Ishikawa (cell line): ENCODE measurements at regions not wholly inside any gene's neighbourhood (a gene's known extent, or its start where the extent isn't known, plus 50 kb on each side); places are given as distances from the start of the nearest gene placed in this dataset.

Experiments used
- REST ChIP-seq: IDR thresholded peaks from 2 replicates; pipeline ENCODE4 v1.6.1; 2012; ENCODE audit warnings: low read depth, mild to moderate bottlenecking
- YY1 ChIP-seq: IDR thresholded peaks from 2 replicates; pipeline ENCODE4 v1.6.1; 2012; ENCODE audit warnings: low read depth

GRCh38 chr21:16258844-16259611, 529.2 kb downstream of the USP25 start:
- TF ChIP-seq YY1 (no peak), REST (no peak)
